GM12878 (cell line): ENCODE measurements at regions not wholly inside any gene's neighbourhood (a gene's known extent, or its start where the extent isn't known, plus 50 kb on each side); places are given as distances from the start of the nearest gene placed in this dataset.

Experiments used
- ATAC-seq: fragments of 200-7000 bp; cut with Tn5 transposase; 3 replicates; pipeline ENCODE4 v1.9.1; 2020; ENCODE audit warnings: mild to moderate bottlenecking, moderate library complexity
- BruUV-seq: library from RNA; stranded (reverse); fragments of 400-500 nt; replicated peaks from 2 replicates; lab custom pipeline; 2021; lab: Mats Ljungman, UMichigan
- CTCF ChIA-PET: fragments of 300-600 bp; sonication (Branson Sonifier 250); formaldehyde crosslinking; extraction: SDS; loops from one replicate; lab custom pipeline; 2021; ENCODE audit warnings: inconsistent platforms; lab: Yijun Ruan, JAX
- POLR2A ChIA-PET: fragments of 350-600 bp; formaldehyde crosslinking; extraction: SDS; loops from one replicate; lab custom pipeline; 2021; ENCODE audit warnings: inconsistent platforms; lab: Charles Lee
- RAD21 ChIA-PET: fragments of 300-600 bp; sonication (Branson Sonifier 250); formaldehyde crosslinking; loops from one replicate; lab custom pipeline; 2023; ENCODE audit warnings: antibody characterized with exemption; ENCODE audit not compliant: unreplicated experiment; lab: Charles Lee
- SMC1A ChIA-PET: fragments of 300-600 bp; sonication (Branson Sonifier 250); formaldehyde crosslinking; loops from one replicate; lab custom pipeline; 2023; ENCODE audit not compliant: unreplicated experiment, uncharacterized antibody; lab: Charles Lee
- DNase-seq: peaks from one replicate; pipeline ENCODE4 v3.0.0-alpha.2; 2011; ENCODE audit warnings: low read depth, low spot score
- FAIRE-seq: peaks from 3 replicates; lab custom pipeline; 2011; peaks lifted over from hg19 to GRCh38; lab: Jason Lieb, UNC
- H2AFZ ChIP-seq: 2 replicates; pipeline ENCODE4 v1.6.0; 2011; ENCODE audit warnings: low read depth, low read length, control low read depth; ENCODE audit not compliant: control insufficient read depth
- H3K27ac ChIP-seq: 2 replicates; pipeline ENCODE4 v1.5.1; 2011; ENCODE audit warnings: control low read depth; ENCODE audit not compliant: control insufficient read depth, insufficient read depth
- H3K27me3 ChIP-seq, 2 experiments: replicated peaks in 1 of 2; 2 replicates each; pipeline versions ENCODE4 v1.6.0 to v1.6.1; 2011; ENCODE audit warnings: low read length in 1 of 2; ENCODE audit not compliant: control insufficient read depth in 2 of 2, insufficient read depth in 2 of 2
- H3K36me3 ChIP-seq, 2 experiments: 2 replicates each; pipeline ENCODE4 v1.5.1; 2011; ENCODE audit warnings: low read length in 1 of 2; ENCODE audit not compliant: control insufficient read depth in 2 of 2, insufficient read depth in 2 of 2
- H3K4me1 ChIP-seq: 2 replicates; pipeline ENCODE4 v1.6.1; 2011; ENCODE audit warnings: mild to moderate bottlenecking, low read length, moderate library complexity, mixed read lengths; ENCODE audit not compliant: control insufficient read depth, insufficient read depth
- H3K4me2 ChIP-seq: 2 replicates; pipeline ENCODE4 v1.6.0; 2011; ENCODE audit warnings: control low read depth; ENCODE audit not compliant: control insufficient read depth, insufficient read depth
- H3K4me3 ChIP-seq: fragments of 200-600 bp; sonication (generic); 2 replicates; pipeline ENCODE4 v1.5.1; 2016
- H3K79me2 ChIP-seq: 2 replicates; pipeline ENCODE4 v1.6.0; 2011; ENCODE audit warnings: low read length; ENCODE audit not compliant: control insufficient read depth, insufficient read depth
- H3K9ac ChIP-seq: 2 replicates; pipeline ENCODE4 v1.8.0; 2011; ENCODE audit warnings: low read length, control low read depth, mixed read lengths; ENCODE audit not compliant: control insufficient read depth, insufficient read depth
- H3K9me3 ChIP-seq: replicated peaks from 3 replicates; pipeline ENCODE4 v1.5.1; 2011; ENCODE audit warnings: mild to moderate bottlenecking, low read length; ENCODE audit not compliant: control insufficient read depth, insufficient read depth
- H4K20me1 ChIP-seq: 2 replicates; pipeline ENCODE4 v1.6.0; 2011; ENCODE audit not compliant: control insufficient read depth, insufficient read depth
- CHD4 ChIP-seq: fragments of 200-600 bp; sonication (generic); IDR thresholded peaks from 2 replicates; pipeline ENCODE4 v1.6.1; 2016; ENCODE audit warnings: mild to moderate bottlenecking
- CTCF ChIP-seq, 3 experiments: IDR thresholded peaks in 2 of 3; conservative IDR thresholded peaks in 1 of 3; 2 replicates each; pipeline ENCODE4 v1.5.1; 2011; ENCODE audit warnings: low read depth in 3 of 3, low read length in 3 of 3, mild to moderate bottlenecking in 3 of 3, control low read depth in 2 of 3, moderate library complexity in 2 of 3, inconsistent platforms in 1 of 3, mixed read lengths in 1 of 3; ENCODE audit not compliant: control insufficient read depth in 2 of 3, insufficient read depth in 1 of 3; ENCODE audit errors: extremely low read depth in 1 of 3
- IKZF1 ChIP-seq: fragments of 450-650 bp; conservative IDR thresholded peaks from 2 replicates; pipeline ENCODE4 v1.6.1; 2017; ENCODE audit warnings: antibody characterized with exemption, mild to moderate bottlenecking
- IKZF2 ChIP-seq, 2 experiments: fragments of 450-650 bp; IDR thresholded peaks; 2 replicates each; pipeline ENCODE4 v1.6.1; 2017; ENCODE audit warnings: mild to moderate bottlenecking in 2 of 2, moderate library complexity in 2 of 2
- NFYA ChIP-seq: IDR thresholded peaks from 2 replicates; pipeline ENCODE4 v1.6.1; 2011; ENCODE audit warnings: low read depth, mild to moderate bottlenecking, low read length, improper control_type of control experiment, borderline replicate concordance
- SMAD1 ChIP-seq: fragments of 450-650 bp; IDR thresholded peaks from 2 replicates; pipeline ENCODE4 v1.6.1; 2018; ENCODE audit warnings: mild to moderate bottlenecking, low read depth; ENCODE audit not compliant: partially characterized antibody
- SREBF2 ChIP-seq: IDR thresholded peaks from 2 replicates; pipeline ENCODE4 v1.6.1; 2012; ENCODE audit warnings: mild to moderate bottlenecking, low read length
- ZBTB4 ChIP-seq: fragments of 450-650 bp; formaldehyde crosslinking; IDR thresholded peaks from 2 replicates; pipeline ENCODE4 v1.4.0; 2022; ENCODE audit warnings: mild to moderate bottlenecking, moderate library complexity
- ZNF217 ChIP-seq: fragments of 450-650 bp; IDR thresholded peaks from 2 replicates; pipeline ENCODE4 v1.6.1; 2017; ENCODE audit warnings: antibody characterized with exemption, mild to moderate bottlenecking
- WGBS: methylation state at CpG from one replicate; pipeline ENCODE4 v1.1.6; 2016; ENCODE audit warnings: low lambda C conversion rate; ENCODE audit not compliant: insufficient replicate concordance, insufficient coverage; ENCODE audit errors: missing lambda C conversion rate; 5-methylcytosine and 5-hydroxymethylcytosine counted together
- in situ Hi-C: fragments of 300-500 bp; cut with MboI; formaldehyde crosslinking; loops from 9 replicates; pipeline ENCODE4 v1.14.3; 2018; ENCODE audit warnings: mixed read lengths
- intact Hi-C: fragments of 100-400 bp; cut with micrococcal nuclease; formaldehyde crosslinking; loops from one replicate; pipeline ENCODE4 v1.14.2; 2022; ENCODE audit not compliant: unreplicated experiment

DNA sequence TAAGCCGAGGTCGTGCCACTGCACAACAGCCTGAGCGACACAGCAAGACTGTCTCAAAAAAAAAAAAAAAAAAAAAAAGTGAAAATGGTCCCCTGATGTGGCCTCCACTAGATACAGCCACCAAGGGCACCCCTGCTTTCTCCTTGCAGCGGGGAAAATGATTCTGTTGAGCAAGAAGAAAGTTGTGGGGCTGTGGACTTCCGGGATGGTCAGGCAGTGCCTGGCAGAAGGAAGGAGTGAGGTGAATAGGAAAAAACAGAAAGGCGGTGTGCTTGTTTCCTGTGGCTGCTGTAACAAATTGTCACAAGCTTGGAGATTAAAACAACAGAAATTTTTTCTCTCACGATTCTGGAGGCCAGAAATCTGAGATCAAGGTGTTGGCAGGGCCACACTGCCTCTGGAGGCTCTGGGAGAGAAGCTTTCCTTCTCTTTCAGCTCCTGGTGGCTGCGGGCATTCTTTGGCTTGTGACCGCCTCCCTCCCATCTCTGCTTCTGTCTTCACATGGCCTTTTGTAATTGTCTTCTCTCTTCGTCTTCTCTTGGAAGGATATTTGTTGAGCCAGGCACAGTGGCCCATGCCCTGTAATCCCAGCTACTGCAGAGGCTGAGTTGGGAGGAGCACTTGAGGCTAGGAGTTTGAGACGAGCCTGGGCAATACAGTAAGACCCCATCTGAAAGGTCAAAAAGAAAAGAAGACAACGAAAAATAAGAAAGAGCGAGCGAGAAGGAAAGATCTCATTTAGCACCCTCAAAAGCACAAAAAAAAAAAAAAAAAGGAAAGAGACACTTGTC is 116.6 kb upstream of the MED13L start:
- ATAC-seq (no peak), DNase-seq (no peak)
- no peaks in the 10 kb centered on the region; a peak in 2 of 4 replicates for H3K27me3 ChIP-seq
- RAD21 ChIA-PET, result no interaction called here
- no peak overlapping the region for H2AFZ ChIP-seq
- H3K79me2 ChIP-seq, result no peaks in the 10 kb centered on the region
- no peaks in the 10 kb centered on the region for H4K20me1 ChIP-seq
- H3K4me2 ChIP-seq, result no peak overlapping the region
- no peaks in the 10 kb centered on the region for H3K4me1 ChIP-seq
- in situ Hi-C loops, result no loop called here
- no peaks in the 10 kb centered on the region; the same call in 2 of the 3 replicates for H3K9me3 ChIP-seq
- no peak overlapping the region for H3K9ac ChIP-seq
- no peak for TF ChIP-seq IKZF2 (IDR thresholded peaks at IDR 0.05)
- no peak for TF ChIP-seq CTCF (IDR thresholded peaks at IDR 0.05 in 2 of 3, conservative IDR thresholded peaks at IDR 0.05 in 1 of 3; ENCODE audit: control insufficient read depth in 2 of 3, extremely low read depth in 1 of 3, insufficient read depth in 1 of 3, low read depth in 3 of 3, low read length in 3 of 3)
- TF ChIP-seq, all 136 proteins: peak for 0
- H3K27ac ChIP-seq, result no peak overlapping the region
- ChIA-PET SMC1A (no interaction called here), CTCF (no interaction called here), POLR2A (no interaction called here)
- intact Hi-C loops, result no loop called here
- BruUV-seq, result no TSS peak
- no peaks in the 10 kb centered on the region for H3K36me3 ChIP-seq
- no peak for FAIRE-seq
- H3K4me3 ChIP-seq, result no peak overlapping the region
- WGBS, result 53% methylated on average over 9 of the region's 14 CpGs

DNA sequence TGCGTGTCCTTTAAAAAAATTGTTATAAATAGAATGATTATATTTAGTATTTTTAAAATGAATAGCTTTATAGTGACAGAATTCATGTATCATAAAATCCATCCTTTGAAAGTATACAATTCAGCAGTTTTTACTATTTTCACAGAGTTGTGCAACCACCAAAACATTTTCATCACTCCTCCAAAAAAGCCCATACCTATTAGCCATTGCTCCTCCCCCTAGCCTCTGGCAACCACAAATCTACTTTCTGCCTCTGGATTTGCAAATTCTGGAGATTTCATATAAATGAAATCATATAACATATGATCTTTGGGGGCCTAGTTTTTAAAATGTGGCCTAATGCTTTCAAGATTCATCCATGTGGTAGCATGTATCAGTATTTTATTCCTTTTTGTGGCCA is 117.9 kb upstream of the MED13L start:
- Histone ChIP-seq H3K9ac (no peak overlapping the region), H4K20me1 (no peaks in the 10 kb centered on the region), H3K36me3 (no peaks in the 10 kb centered on the region), H2AFZ (no peak overlapping the region), H3K27ac (no peak overlapping the region), H3K79me2 (no peaks in the 10 kb centered on the region), H3K27me3 (no peaks in the 10 kb centered on the region; a peak in 2 of 4 replicates), H3K9me3 (peaks cover 7% of the 10 kb centered on the region; the same call in 2 of the 3 replicates), H3K4me1 (no peaks in the 10 kb centered on the region), H3K4me2 (no peak overlapping the region), H3K4me3 (no peak overlapping the region)
- DNase-seq (no peak), FAIRE-seq (no peak), ATAC-seq (no peak)
- WGBS, result 55% methylated on average over 1 of the region's 1 CpG
- POLR2A ChIA-PET, result no interaction called here
- SMC1A ChIA-PET, result no interaction called here
- no peak for TF ChIP-seq IKZF1
- TF ChIP-seq CHD4, result no peak
- TF ChIP-seq SMAD1, result no peak
- TF ChIP-seq ZNF217, result no peak
- TF ChIP-seq SREBF2, result no peak
- no peak for TF ChIP-seq NFYA
- TF ChIP-seq ZBTB4, result no peak
- RAD21 ChIA-PET, result no interaction called here
- BruUV-seq, result no TSS peak
- intact Hi-C loops, result no loop called here
- in situ Hi-C loops, result no loop called here
- CTCF ChIA-PET, result no interaction called here
